NCI-H146 (cell line): ENCODE measurements at regions not wholly inside any gene's neighbourhood (a gene's known extent, or its start where the extent isn't known, plus 50 kb on each side); places are given as distances from the start of the nearest gene placed in this dataset.
"Not testable (repeated sequence)": the region's sequence is repeated elsewhere in the genome, so short reads cannot be mapped to it uniquely, and the experiment has no call there.

Experiments
- DNase-seq: peaks from one replicate; lab custom pipeline; 2025; lab: John Stamatoyannopoulos, UW

DNA sequence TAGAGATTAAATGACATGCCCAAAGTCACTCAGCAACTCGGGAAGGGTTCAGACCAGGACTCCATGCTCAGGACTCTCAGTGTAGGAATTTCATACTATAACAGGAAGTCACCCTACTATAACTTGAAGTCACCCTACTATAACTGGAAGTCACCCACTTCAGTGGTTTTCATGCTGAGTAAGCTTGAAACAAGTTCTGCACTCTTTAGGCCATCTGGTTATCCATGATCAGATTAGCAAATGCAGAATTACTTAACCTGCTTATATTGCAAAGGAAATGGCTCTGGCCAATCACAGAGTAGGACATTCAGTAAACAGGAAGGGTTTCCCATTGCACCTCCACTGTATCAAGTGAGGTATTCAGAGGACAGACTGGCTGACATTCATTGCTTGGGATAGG lies 1240.4 kb downstream of the GATA3 start:
- no peak for DNase-seq

GRCh38 chr10:9296190-9296589 lies 1241.7 kb downstream of the GATA3 start:
- no peak for DNase-seq

GRCh38 chr10:9297580-9297979 lies 1243.1 kb downstream of the GATA3 start:
- DNase-seq, result peak; percentile 6

- DNase-seq, result no peak
Measured at GRCh38 chr10:9299966-9300365, 1245.5 kb downstream of the GATA3 start.

DNA sequence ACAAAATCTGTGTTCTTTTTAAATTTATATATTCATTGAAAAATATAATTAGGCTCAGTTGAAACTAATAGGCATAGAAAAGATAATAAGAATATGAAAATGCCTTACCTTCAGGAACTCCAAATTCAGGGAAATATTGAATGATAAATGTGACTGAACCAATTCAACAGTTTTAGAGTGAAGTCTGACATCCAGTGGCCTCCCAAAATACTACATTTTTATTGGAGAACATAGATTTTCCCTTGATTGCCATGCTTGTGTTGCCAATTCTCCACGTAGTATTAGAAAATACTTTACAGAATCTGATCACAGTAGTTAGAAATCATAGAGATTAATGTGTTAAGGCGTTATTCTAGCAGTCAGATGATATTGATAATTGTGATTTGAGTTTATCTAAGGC lies 1246.7 kb downstream of the GATA3 start:
- DNase-seq, result peak; percentile 12

DNA sequence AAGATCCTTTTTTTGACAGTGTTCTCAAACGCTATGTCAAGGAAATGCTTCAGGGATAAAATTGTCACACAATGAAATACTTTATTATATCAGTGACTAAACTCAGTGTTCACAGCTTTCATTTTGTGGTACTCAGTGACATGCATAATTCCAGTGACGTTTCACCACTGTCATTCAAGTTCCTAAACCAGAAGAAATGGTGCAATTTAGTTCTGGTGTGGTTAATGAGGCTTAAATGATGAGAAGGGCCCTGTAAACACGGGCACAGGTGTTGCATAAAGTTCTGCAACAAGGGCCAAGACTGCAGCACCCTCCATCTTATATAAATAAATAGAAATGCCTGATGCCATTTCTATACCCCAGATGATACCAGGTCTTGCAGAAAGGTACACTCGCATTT lies 1247.1 kb downstream of the GATA3 start:
- DNase-seq, result peak; percentile 25

DNA sequence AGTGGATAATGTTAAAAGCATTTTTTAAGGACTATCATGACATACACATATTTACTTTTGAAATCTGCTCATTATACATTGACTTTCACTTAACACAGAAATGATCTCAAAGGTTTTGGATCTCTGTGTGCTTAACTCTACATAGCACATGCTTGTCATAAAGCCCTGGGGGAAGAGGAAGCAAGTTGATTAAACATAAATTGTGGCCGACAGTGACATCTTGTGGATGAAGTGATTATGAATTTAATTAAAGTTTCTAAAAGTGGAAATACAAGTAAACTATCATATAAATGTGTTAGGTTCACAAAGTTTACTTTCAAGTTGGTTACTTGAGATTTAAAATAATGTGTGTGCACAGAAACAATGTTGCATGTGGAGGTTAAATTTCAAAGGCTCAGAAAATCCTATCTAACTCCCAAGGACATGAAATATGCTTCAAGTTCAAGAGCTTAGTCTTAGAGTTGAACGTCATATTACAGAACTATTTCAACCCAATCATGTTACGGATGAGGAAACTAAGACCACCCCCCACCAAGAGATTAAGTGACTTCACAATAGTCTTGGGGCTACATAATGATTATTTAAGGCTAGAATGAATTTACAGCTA lies 1247.8 kb downstream of the GATA3 start:
- peak; percentile 77 for DNase-seq

- DNase-seq, result peak; percentile 18
Measured at GRCh38 chr10:9305018-9305655, 1250.6 kb downstream of the GATA3 start.

- no peak for DNase-seq
Measured at GRCh38 chr10:9311702-9312499, 1257.4 kb downstream of the GATA3 start.

DNA sequence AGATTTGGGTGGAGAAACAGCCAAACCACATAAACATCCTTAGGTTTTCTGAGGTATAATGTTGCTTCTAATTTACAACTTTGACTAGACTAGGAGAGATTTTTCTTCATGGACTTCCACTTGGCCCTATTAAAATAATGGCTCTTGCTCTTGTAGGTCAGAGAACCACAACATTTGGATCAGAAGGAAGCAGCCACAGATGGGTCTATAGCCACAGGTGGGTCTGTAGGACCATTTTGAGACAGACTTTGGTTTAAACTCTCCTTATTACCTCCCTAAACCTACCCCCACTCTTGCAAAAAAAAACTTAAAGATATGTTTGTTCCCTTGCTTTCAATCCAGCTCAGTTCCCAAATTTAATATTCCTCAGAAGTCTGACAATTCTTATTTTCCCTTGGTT lies 1260.8 kb downstream of the GATA3 start:
- no peak for DNase-seq

- peak; percentile 37 for DNase-seq
Measured at GRCh38 chr10:9331583-9332008, 1277.1 kb downstream of the GATA3 start.

DNA sequence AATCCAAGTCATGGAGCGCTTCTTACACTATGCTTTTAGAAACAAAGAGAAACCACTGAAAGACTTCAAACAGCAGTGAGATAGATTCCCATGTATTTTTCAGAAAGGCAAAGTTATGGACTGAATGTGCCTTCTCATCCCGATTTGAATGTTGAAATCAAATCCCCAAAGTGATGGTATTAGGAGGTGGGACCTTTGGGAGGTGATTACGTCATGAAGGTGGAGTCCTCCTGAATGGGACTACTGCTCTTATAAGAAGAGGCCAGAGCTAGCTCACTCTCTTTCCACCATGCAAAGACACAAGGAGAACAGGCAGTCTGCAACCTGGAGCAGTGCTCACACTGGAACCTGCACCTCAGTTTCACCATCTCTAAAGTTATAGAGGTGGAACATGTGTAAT lies 1279.8 kb downstream of the GATA3 start:
- no peak for DNase-seq

DNA sequence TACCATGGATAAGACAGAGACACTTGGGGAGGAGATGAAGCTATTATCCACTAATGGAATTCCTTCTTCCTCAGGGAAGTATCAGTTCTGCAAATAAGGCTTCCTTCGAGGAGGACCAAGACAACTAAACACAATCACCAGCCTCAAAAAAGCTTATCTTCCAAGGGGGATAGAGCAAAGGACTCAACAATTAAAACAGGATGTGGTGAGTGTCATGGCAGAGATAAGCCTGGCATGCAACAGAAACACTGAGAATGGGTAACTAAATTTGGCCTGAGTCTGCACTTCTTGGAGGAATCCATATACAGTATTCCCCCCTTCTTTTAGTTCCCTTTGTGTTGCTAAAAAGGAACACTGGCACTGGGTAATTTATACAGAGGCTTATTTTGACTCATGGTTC lies 1285.2 kb downstream of the GATA3 start:
- no peak for DNase-seq

DNA sequence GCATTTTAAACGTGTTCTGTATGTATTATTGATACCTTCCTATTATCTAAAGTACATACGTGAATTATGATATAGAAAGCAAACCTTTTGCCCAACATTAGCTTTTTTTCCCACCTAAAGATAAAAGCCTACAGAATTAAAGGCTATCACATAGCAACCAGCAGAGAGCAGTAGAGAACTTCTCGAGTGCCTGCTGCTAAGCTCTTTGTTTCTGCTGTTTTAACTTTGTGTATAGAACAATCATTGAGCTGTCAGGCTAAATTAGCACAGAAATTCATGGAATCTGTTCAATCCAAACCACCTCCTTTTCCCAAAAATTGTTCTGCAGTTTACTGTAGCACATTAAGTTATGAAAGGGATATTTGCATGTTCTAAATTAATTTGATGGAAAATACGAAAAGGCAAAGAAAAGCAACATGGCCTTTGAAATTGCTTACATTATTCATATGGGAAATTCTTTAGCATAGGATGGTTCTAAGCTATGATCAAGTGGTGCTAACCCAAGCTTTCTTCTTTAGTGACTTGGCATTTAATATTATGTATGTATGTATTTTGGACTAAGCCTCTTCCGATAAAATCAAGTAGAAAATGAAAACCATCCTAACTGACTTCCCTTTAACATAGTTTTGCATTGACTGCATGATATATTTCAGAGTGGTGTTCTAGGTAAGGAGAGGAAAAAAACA lies 1288.5 kb downstream of the GATA3 start:
- peak; percentile 26 for DNase-seq

DNA sequence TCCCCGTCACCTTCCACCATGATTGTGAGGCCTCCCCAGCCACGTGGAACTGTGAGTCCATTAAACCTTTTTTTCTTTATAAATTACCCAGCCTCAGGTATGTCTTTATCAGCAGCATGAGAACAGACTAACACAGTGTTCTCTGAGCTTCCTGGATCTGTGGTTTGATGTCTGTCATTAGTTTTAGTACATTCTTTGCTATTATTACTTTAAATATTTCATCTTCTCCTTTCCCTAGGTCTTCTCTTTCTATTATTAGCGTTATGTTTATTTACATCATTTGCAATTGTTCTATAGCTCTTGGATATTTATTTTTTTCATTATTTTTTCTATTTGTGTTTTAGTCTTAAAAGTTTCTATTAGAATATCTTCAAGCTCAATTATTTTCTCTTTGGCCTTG lies 1293.4 kb downstream of the GATA3 start:
- not testable (repeated sequence) for DNase-seq

- DNase-seq, result no peak
Measured at GRCh38 chr10:9357471-9357870, 1303.0 kb downstream of the GATA3 start.

DNA sequence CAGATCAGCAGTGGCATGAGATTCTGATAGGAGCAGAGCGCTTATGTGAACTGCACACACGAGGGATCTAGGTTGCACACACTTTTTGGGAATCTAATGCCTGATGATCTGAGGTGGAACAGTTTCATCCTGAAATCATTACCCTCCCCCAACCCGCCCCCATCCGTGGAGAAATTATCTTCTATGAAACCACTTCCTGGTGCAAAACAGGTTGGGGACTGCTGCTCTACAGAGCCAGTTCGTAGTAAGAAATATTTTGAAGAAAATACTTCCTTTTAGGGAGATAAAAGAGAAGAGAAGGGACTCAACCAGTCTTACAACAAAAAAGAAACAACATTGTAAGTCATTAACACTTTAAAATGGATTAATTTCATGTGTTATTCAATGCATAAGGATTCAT lies 1308.2 kb downstream of the GATA3 start:
- no peak for DNase-seq

DNA sequence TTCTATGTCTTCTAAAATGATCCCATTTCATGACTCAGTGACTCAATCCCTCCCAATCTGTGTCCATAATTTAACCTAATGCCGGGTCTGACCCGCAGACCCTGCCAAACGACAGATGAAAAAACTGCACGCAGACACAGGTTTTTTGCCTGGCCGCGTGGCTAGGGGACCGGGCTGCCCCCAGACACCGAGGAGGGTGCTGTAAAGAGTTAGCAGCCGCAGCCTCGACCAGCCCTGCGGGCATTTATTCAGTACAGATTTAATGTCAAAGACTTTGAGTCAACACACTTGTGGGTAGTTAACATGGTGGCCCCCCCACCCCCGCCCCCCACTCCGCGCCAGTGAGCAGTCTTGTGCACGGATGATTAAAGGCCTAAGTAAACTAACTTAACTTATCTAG lies 1324.7 kb downstream of the GATA3 start:
- no peak for DNase-seq

DNA sequence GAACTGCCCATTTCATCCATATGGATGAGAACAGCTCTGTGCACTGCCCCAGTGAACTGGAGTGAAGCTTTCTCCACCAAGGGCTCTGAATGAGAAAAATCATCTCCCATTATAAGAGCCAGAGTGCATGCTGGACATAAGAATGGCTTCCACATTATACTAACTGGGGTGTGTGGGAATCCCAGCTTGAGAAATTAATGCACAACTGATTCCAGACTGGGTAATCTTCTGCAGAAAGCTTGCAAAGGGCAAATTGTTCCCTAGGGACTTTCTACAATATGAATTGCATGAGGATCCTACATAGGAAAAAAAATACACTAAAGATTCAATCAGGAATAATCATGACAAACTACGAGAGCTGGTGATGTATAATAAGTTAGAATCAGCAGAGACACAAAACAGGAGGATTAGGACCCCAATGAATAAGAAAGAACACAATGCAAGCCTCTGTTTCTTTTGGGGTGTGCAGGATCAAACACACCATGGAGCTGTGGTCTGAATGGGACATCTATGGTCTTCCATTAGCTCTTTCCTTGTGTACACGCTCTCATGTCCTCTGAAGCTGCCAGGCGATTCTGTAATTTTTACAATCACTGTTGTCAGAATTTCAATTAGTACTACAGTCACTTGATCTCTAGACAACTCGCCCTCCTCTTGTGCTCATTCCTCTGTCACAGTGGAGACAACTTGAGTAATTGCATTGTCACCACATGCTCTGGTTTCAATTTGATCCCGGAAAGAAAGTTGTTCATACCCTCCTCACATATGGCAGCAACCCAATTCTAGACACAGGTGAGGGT lies 1327.4 kb downstream of the GATA3 start:
- DNase-seq, result no peak

GRCh38 chr10:9382533-9382866 lies 1328.0 kb downstream of the GATA3 start:
- DNase-seq, result no peak

- DNase-seq, result no peak
Measured at GRCh38 chr10:9390516-9390915, 1336.0 kb downstream of the GATA3 start.
